ENCODE measurements at regions not wholly inside any gene's neighbourhood (a gene's known extent, or its start where the extent isn't known, plus 50 kb on each side); places are given as distances from the start of the nearest gene placed in this dataset.
"Not testable (repeated sequence)": the region's sequence is repeated elsewhere in the genome, so short reads cannot be mapped to it uniquely, and the experiment has no call there.

GRCh38 chrX:86964321-86964720 is 553.3 kb upstream of the KLHL4 start:
- no peak for DNase-seq
- Histone ChIP-seq H3K4me3 (no peak overlapping the region), H3K36me3 (replicated peaks in 1 of 2) (no peaks in the 10 kb centered on the region), H3K4me1 (replicated peaks in 1 of 2) (no peaks in the 10 kb centered on the region), H3K27ac (no peak overlapping the region), H3K9me3 (replicated peaks in 1 of 3) (no peaks in the 10 kb centered on the region), H3K27me3 (peaks cover 8% of the 10 kb centered on the region)
- no peak for TF ChIP-seq POLR2A (IDR thresholded peaks at IDR 0.05)
- TF ChIP-seq, protein P1, sequence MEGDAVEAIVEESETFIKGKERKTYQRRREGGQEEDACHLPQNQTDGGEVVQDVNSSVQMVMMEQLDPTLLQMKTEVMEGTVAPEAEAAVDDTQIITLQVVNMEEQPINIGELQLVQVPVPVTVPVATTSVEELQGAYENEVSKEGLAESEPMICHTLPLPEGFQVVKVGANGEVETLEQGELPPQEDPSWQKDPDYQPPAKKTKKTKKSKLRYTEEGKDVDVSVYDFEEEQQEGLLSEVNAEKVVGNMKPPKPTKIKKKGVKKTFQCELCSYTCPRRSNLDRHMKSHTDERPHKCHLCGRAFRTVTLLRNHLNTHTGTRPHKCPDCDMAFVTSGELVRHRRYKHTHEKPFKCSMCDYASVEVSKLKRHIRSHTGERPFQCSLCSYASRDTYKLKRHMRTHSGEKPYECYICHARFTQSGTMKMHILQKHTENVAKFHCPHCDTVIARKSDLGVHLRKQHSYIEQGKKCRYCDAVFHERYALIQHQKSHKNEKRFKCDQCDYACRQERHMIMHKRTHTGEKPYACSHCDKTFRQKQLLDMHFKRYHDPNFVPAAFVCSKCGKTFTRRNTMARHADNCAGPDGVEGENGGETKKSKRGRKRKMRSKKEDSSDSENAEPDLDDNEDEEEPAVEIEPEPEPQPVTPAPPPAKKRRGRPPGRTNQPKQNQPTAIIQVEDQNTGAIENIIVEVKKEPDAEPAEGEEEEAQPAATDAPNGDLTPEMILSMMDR (IDR thresholded peaks at IDR 0.05): no peak
- intact Hi-C loops (cut with DNase I): no loop called here

- 55 to 73% (median 72%) methylated on average over 2 of the region's 2 CpGs; no CpG with 5 or more reads in 1 of the 4 donors for WGBS, 4 donors
- no peaks in the 10 kb centered on the region for H3K9me3 ChIP-seq (replicated peaks in 1 of 3)
- no peaks in the 10 kb centered on the region for H3K4me1 ChIP-seq (replicated peaks in 1 of 2)
- no peak for DNase-seq
- H3K36me3 ChIP-seq (replicated peaks in 1 of 2): no peaks in the 10 kb centered on the region
- no peak overlapping the region for H3K4me3 ChIP-seq
- TF ChIP-seq POLR2A (IDR thresholded peaks at IDR 0.05): no peak
- peaks cover 4% of the 10 kb centered on the region for H3K27me3 ChIP-seq
- H3K27ac ChIP-seq: no peak overlapping the region
- intact Hi-C loops (cut with DNase I): no loop called here
These were observed 536.2 kb upstream of the KLHL4 start for GRCh38 chrX:86981326-86981879.

DNA sequence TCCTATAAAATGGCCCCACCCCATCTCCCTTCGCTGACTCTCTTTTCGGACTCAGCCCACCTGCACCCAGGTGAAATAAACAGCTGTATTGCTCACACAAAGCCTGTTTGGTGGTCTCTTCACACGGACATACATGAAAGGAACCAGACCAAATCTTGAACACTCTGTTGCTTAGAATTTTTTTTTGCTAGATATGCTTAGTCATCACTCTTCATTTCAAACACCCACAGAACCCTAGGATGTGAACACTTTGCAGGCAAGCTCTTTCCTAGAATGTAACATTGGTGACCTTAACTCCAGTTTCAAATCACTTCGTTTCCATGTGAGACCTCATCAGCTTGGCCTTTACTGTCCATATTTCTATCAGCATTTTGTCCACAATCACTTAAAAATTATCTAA is 530.3 kb upstream of the KLHL4 start:
- H3K27me3 ChIP-seq; H3K4me1 ChIP-seq (replicated peaks in 1 of 2); H3K9me3 ChIP-seq (replicated peaks in 1 of 3); intact Hi-C loops (cut with DNase I); H3K27ac ChIP-seq; H3K4me3 ChIP-seq; H3K36me3 ChIP-seq (replicated peaks in 1 of 2); DNase-seq: not testable (repeated sequence)
- WGBS, 4 donors: 63 to 83% (median 68%) methylated on average over 4 of the region's 4 CpGs

DNA sequence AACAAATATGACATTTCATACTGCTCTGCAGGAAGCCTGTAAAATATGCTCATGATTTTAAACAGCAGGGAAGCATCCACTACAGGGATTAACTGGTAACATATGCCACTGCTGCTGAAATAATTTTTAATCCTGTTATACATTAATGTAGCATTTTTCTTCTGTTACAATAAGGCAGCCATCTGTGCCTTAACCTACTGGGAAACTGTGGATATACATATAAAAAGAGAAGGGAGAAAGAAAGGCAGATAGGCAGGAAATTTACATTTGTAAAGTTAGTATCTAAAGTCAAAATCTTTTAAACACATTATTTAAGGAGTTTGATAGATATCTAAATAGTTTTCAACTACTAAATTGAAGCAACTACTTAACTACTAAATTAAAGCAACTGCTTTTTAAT is 514.6 kb upstream of the KLHL4 start:
- no peaks in the 10 kb centered on the region for H3K9me3 ChIP-seq (replicated peaks in 1 of 3)
- H3K4me1 ChIP-seq (replicated peaks in 1 of 2): no peaks in the 10 kb centered on the region
- no peak for DNase-seq
- no peak overlapping the region for H3K4me3 ChIP-seq
- peaks cover 5% of the 10 kb centered on the region for H3K27me3 ChIP-seq
- H3K27ac ChIP-seq: no peak overlapping the region
- no peak for TF ChIP-seq POLR2A (IDR thresholded peaks at IDR 0.05)
- TF ChIP-seq, protein P1 (IDR thresholded peaks at IDR 0.05): no peak
- intact Hi-C loops (cut with DNase I): no loop called here
- H3K36me3 ChIP-seq (replicated peaks in 1 of 2): no peaks in the 10 kb centered on the region

DNA sequence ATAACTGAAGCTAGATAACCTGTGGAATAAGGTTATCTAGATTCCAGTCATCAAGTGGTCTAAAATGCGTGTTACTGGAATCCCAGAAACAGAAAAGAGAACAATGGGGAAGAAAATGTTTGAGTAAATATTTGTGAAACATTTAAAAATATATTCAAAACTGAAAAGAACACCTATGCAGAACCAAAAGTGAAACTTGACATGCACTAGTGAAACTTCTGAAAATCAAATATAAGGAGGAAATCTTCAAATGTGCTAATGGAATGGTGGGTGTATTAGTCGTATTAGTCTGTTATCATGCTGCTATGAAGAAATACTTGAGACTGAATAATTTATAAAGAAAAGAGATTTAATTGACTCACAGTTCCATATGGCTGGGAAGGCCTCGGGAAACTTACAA is 512.4 kb upstream of the KLHL4 start:
- WGBS, 4 donors: 70 to 78% (median 75%) methylated on average over 3 of the region's 3 CpGs
- Histone ChIP-seq H3K36me3 (replicated peaks in 1 of 2) (no peaks in the 10 kb centered on the region), H3K9me3 (replicated peaks in 1 of 3) (no peaks in the 10 kb centered on the region), H3K4me3 (no peak overlapping the region), H3K27ac (no peak overlapping the region), H3K27me3 (peaks cover 5% of the 10 kb centered on the region), H3K4me1 (replicated peaks in 1 of 2) (no peaks in the 10 kb centered on the region)
- TF ChIP-seq, protein P1 (IDR thresholded peaks at IDR 0.05): no peak
- no peak for TF ChIP-seq POLR2A (IDR thresholded peaks at IDR 0.05)
- no peak for DNase-seq
- intact Hi-C loops (cut with DNase I): no loop called here
